Activated CD4-positive, alpha-beta memory T cell treated with anti-CD3 and anti-CD28 coated beads for 36 hours (primary cell): ENCODE measurements at regions not wholly inside any gene's neighbourhood (a gene's known extent, or its start where the extent isn't known, plus 50 kb on each side); places are given as distances from the start of the nearest gene placed in this dataset.

Source experiments
- CTCF ChIA-PET: fragments of 350-600 bp; sonication (Branson Sonifier 250); formaldehyde crosslinking; loops from one replicate; lab custom pipeline; 2021; ENCODE audit warnings: antibody characterized with exemption, inconsistent platforms; lab: Charles Lee
- POLR2A ChIA-PET: fragments of 350-600 bp; sonication (Branson Sonifier 250); formaldehyde crosslinking; loops from one replicate; lab custom pipeline; 2021; ENCODE audit warnings: antibody characterized with exemption; lab: Charles Lee
- DNase-seq: peaks from one replicate; pipeline ENCODE4 v3.0.0-alpha.2; 2020
- H3K27ac Mint-ChIP-seq: one replicate; pipeline ENCODE4 v1.8.0; 2021; ENCODE audit warnings: mixed read lengths
- H3K27me3 Mint-ChIP-seq: one replicate; pipeline ENCODE4 v1.8.0; 2021; ENCODE audit warnings: mixed read lengths
- H3K36me3 Mint-ChIP-seq: one replicate; pipeline ENCODE4 v1.8.0; 2021; ENCODE audit warnings: mixed read lengths
- H3K4me1 Mint-ChIP-seq: one replicate; pipeline ENCODE4 v1.8.0; 2021; ENCODE audit warnings: low read depth, mixed read lengths
- H3K4me3 Mint-ChIP-seq: one replicate; pipeline ENCODE4 v1.8.0; 2021; ENCODE audit warnings: mild to moderate bottlenecking, mixed read lengths
- H3K9me3 Mint-ChIP-seq: one replicate; pipeline ENCODE4 v1.8.0; 2021; ENCODE audit warnings: mixed read lengths
- intact Hi-C: fragments of 100-400 bp; cut with micrococcal nuclease; formaldehyde crosslinking; loops from one replicate; pipeline ENCODE4 v1.15.1; 2023

GRCh38 chr14:85190251-85190650 lies 339.7 kb upstream of the FLRT2 start:
- intact Hi-C loops: no loop called here
- Mint-ChIP-seq H3K4me1 (no peaks in the 10 kb centered on the region), H3K36me3 (no peaks in the 10 kb centered on the region), H3K27me3 (no peaks in the 10 kb centered on the region), H3K27ac (no peak overlapping the region), H3K4me3 (no peak overlapping the region), H3K9me3 (peaks cover 14% of the 10 kb centered on the region)
- DNase-seq: no peak
- ChIA-PET CTCF (no interaction called here), POLR2A (no interaction called here)

DNA sequence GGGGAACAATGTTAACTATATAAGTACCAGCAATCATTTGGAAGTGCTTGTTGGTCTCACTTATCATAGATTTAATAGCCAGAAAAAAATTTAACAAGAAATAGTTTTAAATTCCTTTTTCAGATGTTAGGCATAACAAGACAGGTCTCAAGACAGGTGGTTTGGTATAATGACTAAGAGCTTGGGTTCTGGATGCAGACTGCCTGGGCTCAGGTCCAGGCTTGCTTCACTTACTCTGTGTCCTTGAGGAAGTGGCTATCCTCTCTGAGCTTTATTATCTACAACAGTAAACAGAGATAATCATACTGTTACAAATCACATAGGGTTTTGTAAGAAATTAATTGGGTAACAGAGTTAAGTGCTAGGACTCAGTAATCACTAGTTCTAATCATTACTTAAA lies 338.0 kb upstream of the FLRT2 start:
- intact Hi-C loops: no loop called here
- H3K4me1 Mint-ChIP-seq: no peaks in the 10 kb centered on the region
- DNase-seq: no peak
- H3K4me3 Mint-ChIP-seq: no peak overlapping the region
- no peak overlapping the region for H3K27ac Mint-ChIP-seq
- POLR2A ChIA-PET: no interaction called here
- H3K9me3 Mint-ChIP-seq: peaks cover 14% of the 10 kb centered on the region
- CTCF ChIA-PET: no interaction called here
- no peaks in the 10 kb centered on the region for H3K27me3 Mint-ChIP-seq
- no peaks in the 10 kb centered on the region for H3K36me3 Mint-ChIP-seq

DNA sequence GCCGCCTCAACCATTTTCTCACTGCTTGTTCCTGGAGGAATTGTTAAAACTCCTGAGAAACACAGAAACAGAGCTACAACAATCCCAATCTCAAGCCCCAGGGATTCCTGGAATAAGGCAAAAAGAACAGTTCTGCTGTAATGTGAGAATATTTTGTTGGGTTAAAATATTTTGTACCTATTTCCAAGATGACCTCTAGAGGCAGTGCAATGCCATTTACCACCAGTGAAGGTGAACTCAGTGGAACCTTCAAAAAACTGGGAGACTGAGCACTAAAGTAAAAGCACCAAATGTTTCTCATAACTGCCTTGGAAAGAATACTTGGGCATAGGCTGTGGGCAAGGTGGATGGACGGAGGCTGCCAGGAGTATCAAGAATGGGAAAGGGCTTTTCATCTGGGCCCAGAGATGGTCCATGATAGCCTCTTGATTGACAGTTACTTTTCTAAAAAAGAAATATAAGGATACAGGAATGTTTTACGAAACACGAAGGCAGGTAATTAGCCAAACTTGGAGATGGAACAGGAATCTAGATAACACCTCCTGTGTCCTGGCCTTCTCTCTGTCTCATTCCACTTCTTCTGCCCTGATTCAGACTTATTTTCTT lies 334.0 kb upstream of the FLRT2 start:
- no peaks in the 10 kb centered on the region for H3K4me1 Mint-ChIP-seq
- H3K27me3 Mint-ChIP-seq: no peaks in the 10 kb centered on the region
- ChIA-PET CTCF (no interaction called here), POLR2A (no interaction called here)
- peaks cover 18% of the 10 kb centered on the region for H3K9me3 Mint-ChIP-seq
- no peaks in the 10 kb centered on the region for H3K36me3 Mint-ChIP-seq
- H3K27ac Mint-ChIP-seq: no peak overlapping the region
- DNase-seq: no peak
- no peak overlapping the region for H3K4me3 Mint-ChIP-seq
- intact Hi-C loops: no loop called here

DNA sequence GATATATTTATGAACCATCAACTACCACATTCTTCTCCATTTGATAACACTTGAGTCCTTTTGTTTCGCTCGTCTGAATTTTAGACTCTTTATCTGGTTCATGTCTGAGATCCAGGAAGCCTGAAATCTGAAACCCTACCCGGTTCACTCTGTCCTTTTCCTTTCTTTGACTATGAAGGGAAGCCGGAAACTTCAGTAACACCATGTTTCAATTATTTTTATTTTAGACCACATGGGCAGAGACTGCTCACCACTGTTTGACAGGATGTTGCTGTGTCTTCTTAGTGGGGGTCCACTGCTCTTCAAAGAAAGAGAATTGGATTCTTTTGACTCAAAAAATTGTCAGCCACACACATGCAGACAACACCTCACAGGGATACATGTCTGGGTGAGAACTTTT lies 331.9 kb upstream of the FLRT2 start:
- POLR2A ChIA-PET: no interaction called here
- CTCF ChIA-PET: no interaction called here
- H3K4me1 Mint-ChIP-seq: no peaks in the 10 kb centered on the region
- H3K36me3 Mint-ChIP-seq: no peaks in the 10 kb centered on the region
- H3K9me3 Mint-ChIP-seq: peaks cover 25% of the 10 kb centered on the region
- no peak overlapping the region for H3K27ac Mint-ChIP-seq
- DNase-seq: no peak
- no peaks in the 10 kb centered on the region for H3K27me3 Mint-ChIP-seq
- intact Hi-C loops: no loop called here
- no peak overlapping the region for H3K4me3 Mint-ChIP-seq

GRCh38 chr14:85205875-85206274 lies 324.1 kb upstream of the FLRT2 start:
- Mint-ChIP-seq H3K9me3 (peaks cover 15% of the 10 kb centered on the region), H3K27ac (no peak overlapping the region), H3K36me3 (no peaks in the 10 kb centered on the region), H3K4me3 (no peak overlapping the region), H3K4me1 (no peaks in the 10 kb centered on the region), H3K27me3 (no peaks in the 10 kb centered on the region)
- CTCF ChIA-PET: no interaction called here
- intact Hi-C loops: no loop called here
- POLR2A ChIA-PET: no interaction called here
- DNase-seq: no peak

DNA sequence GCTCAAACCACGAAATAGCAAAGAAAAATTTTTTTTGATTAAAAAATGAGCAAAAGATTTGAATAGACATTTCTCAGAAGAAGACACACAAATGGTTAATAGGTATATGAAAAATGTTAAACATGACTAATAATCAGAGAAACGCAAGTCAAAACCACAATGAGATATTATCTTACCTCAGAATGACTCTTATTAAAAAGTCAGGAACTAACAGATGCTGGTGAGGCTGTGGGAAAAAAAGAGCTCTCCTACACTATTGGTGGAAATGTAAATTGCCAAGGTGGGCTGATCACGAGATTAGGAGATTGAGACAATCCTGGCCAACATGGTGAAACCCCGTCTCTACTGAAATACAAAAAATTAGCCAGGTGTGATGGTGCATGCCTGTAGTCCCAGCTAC lies 315.5 kb upstream of the FLRT2 start:
- Mint-ChIP-seq H3K27ac (no peak overlapping the region), H3K27me3 (no peaks in the 10 kb centered on the region), H3K4me1 (no peaks in the 10 kb centered on the region), H3K9me3 (peaks cover 15% of the 10 kb centered on the region), H3K36me3 (no peaks in the 10 kb centered on the region), H3K4me3 (no peak overlapping the region)
- POLR2A ChIA-PET: no interaction called here
- CTCF ChIA-PET: no interaction called here
- intact Hi-C loops: no loop called here
- DNase-seq: no peak

- Mint-ChIP-seq H3K27me3 (no peaks in the 10 kb centered on the region), H3K27ac (no peak overlapping the region), H3K4me1 (no peaks in the 10 kb centered on the region), H3K36me3 (no peaks in the 10 kb centered on the region), H3K4me3 (no peak overlapping the region), H3K9me3 (peaks cover 18% of the 10 kb centered on the region)
- intact Hi-C loops: no loop called here
- no peak for DNase-seq
- POLR2A ChIA-PET: no interaction called here
- CTCF ChIA-PET: no interaction called here
Observed at GRCh38 chr14:85217412-85217811, 312.5 kb upstream of the FLRT2 start.

- Mint-ChIP-seq H3K27ac (no peak overlapping the region), H3K4me1 (no peaks in the 10 kb centered on the region), H3K27me3 (no peaks in the 10 kb centered on the region), H3K36me3 (no peaks in the 10 kb centered on the region), H3K4me3 (no peak overlapping the region), H3K9me3 (peaks cover 13% of the 10 kb centered on the region)
- ChIA-PET CTCF (no interaction called here), POLR2A (no interaction called here)
- intact Hi-C loops: no loop called here
- no peak for DNase-seq
Observed at GRCh38 chr14:85218982-85219381, 311.0 kb upstream of the FLRT2 start.

- no peaks in the 10 kb centered on the region for H3K36me3 Mint-ChIP-seq
- ChIA-PET POLR2A (no interaction called here), CTCF (no interaction called here)
- H3K27me3 Mint-ChIP-seq: no peaks in the 10 kb centered on the region
- no peaks in the 10 kb centered on the region for H3K4me1 Mint-ChIP-seq
- peaks cover 18% of the 10 kb centered on the region for H3K9me3 Mint-ChIP-seq
- intact Hi-C loops: no loop called here
- H3K27ac Mint-ChIP-seq: no peak overlapping the region
- no peak for DNase-seq
- H3K4me3 Mint-ChIP-seq: no peak overlapping the region
Observed at GRCh38 chr14:85221832-85222231, 308.1 kb upstream of the FLRT2 start.

- no peak overlapping the region for H3K27ac Mint-ChIP-seq
- intact Hi-C loops: no loop called here
- ChIA-PET POLR2A (no interaction called here), CTCF (no interaction called here)
- no peaks in the 10 kb centered on the region for H3K4me1 Mint-ChIP-seq
- no peaks in the 10 kb centered on the region for H3K36me3 Mint-ChIP-seq
- H3K9me3 Mint-ChIP-seq: peaks cover 18% of the 10 kb centered on the region
- H3K27me3 Mint-ChIP-seq: no peaks in the 10 kb centered on the region
- no peak overlapping the region for H3K4me3 Mint-ChIP-seq
- DNase-seq: no peak
Observed at GRCh38 chr14:85222341-85222740, 307.6 kb upstream of the FLRT2 start.

- Mint-ChIP-seq H3K27me3 (no peaks in the 10 kb centered on the region), H3K4me3 (no peak overlapping the region), H3K4me1 (no peaks in the 10 kb centered on the region), H3K9me3 (peaks cover 21% of the 10 kb centered on the region), H3K27ac (no peak overlapping the region), H3K36me3 (no peaks in the 10 kb centered on the region)
- ChIA-PET CTCF (no interaction called here), POLR2A (no interaction called here)
- DNase-seq: no peak
- intact Hi-C loops: no loop called here
Observed at GRCh38 chr14:85223667-85224066, 306.3 kb upstream of the FLRT2 start.

DNA sequence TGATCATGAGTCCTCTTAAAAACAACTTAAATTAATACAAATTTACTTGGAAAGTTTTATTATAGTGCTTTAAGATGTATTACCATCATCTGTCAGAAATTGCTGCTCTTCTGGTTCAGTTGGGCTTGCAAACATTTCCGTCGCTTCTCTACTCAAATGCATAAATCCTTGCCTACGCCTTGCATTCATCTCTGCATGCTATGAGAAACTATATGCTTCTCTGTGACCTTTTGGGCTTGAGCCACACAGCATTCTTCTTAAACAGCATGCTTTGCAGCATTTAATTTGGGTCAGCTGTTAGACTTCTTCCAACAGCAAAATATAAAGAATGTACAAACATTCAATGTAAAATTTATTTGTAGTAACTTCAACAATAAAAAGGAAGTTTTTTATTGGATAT lies 305.7 kb upstream of the FLRT2 start:
- CTCF ChIA-PET: no interaction called here
- H3K9me3 Mint-ChIP-seq: peaks cover 27% of the 10 kb centered on the region
- POLR2A ChIA-PET: no interaction called here
- H3K36me3 Mint-ChIP-seq: no peaks in the 10 kb centered on the region
- H3K4me1 Mint-ChIP-seq: no peaks in the 10 kb centered on the region
- DNase-seq: no peak
- no peaks in the 10 kb centered on the region for H3K27me3 Mint-ChIP-seq
- no peak overlapping the region for H3K27ac Mint-ChIP-seq
- no peak overlapping the region for H3K4me3 Mint-ChIP-seq
- intact Hi-C loops: no loop called here

- ChIA-PET POLR2A (no interaction called here), CTCF (no interaction called here)
- no peak for DNase-seq
- H3K36me3 Mint-ChIP-seq: no peaks in the 10 kb centered on the region
- no peaks in the 10 kb centered on the region for H3K27me3 Mint-ChIP-seq
- intact Hi-C loops: no loop called here
- H3K4me3 Mint-ChIP-seq: no peak overlapping the region
- H3K9me3 Mint-ChIP-seq: peaks cover 10% of the 10 kb centered on the region
- no peak overlapping the region for H3K27ac Mint-ChIP-seq
- no peaks in the 10 kb centered on the region for H3K4me1 Mint-ChIP-seq
Observed at GRCh38 chr14:85233756-85234155, 296.2 kb upstream of the FLRT2 start.
